H1 (cell line): ENCODE measurements at regions not wholly inside any gene's neighbourhood (a gene's known extent, or its start where the extent isn't known, plus 50 kb on each side); places are given as distances from the start of the nearest gene placed in this dataset.

Experiments used
- CTCF ChIA-PET: fragments of 300-600 bp; sonication (Branson Sonifier 250); formaldehyde crosslinking; loops from one replicate; lab custom pipeline; 2021; ENCODE audit not compliant: partially characterized antibody; lab: Charles Lee
- POLR2A ChIA-PET: fragments of 300-600 bp; sonication (Branson Sonifier 250); formaldehyde crosslinking; loops from one replicate; lab custom pipeline; 2021; ENCODE audit warnings: inconsistent platforms; ENCODE audit not compliant: partially characterized antibody; lab: Charles Lee
- DNase-seq, 2 experiments: peaks; one replicate each; pipeline versions ENCODE4 v3.0.0 to v3.0.0-alpha.2; 2010 to 2022; ENCODE audit warnings: low spot score in 2 of 2, low read depth in 1 of 2, mixed read lengths in 1 of 2
- FAIRE-seq: peaks from 2 replicates; lab custom pipeline; 2011; peaks lifted over from hg19 to GRCh38; lab: Jason Lieb, UNC
- H2AFZ ChIP-seq: 2 replicates; pipeline ENCODE4 v1.8.1; 2012; ENCODE audit warnings: low read length, inconsistent platforms
- H2AK5ac ChIP-seq: 2 replicates; pipeline ENCODE4 v1.6.1; 2013; ENCODE audit warnings: low read depth, low read length
- H2BK120ac ChIP-seq: replicated peaks from 2 replicates; pipeline ENCODE3; 2013; ENCODE audit warnings: low read depth, low read length, inconsistent platforms
- H2BK12ac ChIP-seq: 2 replicates; pipeline ENCODE4 v1.6.1; 2013; ENCODE audit warnings: low read depth, low read length
- H2BK15ac ChIP-seq: 2 replicates; pipeline ENCODE4 v1.6.1; 2013; ENCODE audit warnings: low read length
- H2BK20ac ChIP-seq: 2 replicates; pipeline ENCODE4 v1.6.1; 2013; ENCODE audit warnings: low read length
- H2BK5ac ChIP-seq: 2 replicates; pipeline ENCODE4 v1.6.1; 2013; ENCODE audit warnings: low read depth, low read length
- H3K14ac ChIP-seq: 2 replicates; pipeline ENCODE4 v1.6.1; 2013; ENCODE audit warnings: inconsistent platforms; ENCODE audit not compliant: insufficient read length
- H3K18ac ChIP-seq: 2 replicates; pipeline ENCODE4 v1.6.1; 2013; ENCODE audit warnings: low read length; ENCODE audit errors: extremely low read depth
- H3K23ac ChIP-seq: 2 replicates; pipeline ENCODE4 v1.6.1; 2013; ENCODE audit warnings: inconsistent platforms; ENCODE audit not compliant: insufficient read length
- H3K23me2 ChIP-seq: 2 replicates; pipeline ENCODE4 v1.6.1; 2013; ENCODE audit warnings: low read depth, low read length
- H3K27ac ChIP-seq: 2 replicates; pipeline ENCODE4 v1.6.1; 2011; ENCODE audit warnings: low read depth, low read length, inconsistent platforms
- H3K27me3 ChIP-seq, 4 experiments: replicated peaks in 1 of 4; 1 replicate in 1 of 4; 2 replicates in 3 of 4; pipeline versions ENCODE4 v1.6.1 to v1.8.1; 2011 to 2013; ENCODE audit warnings: low read length in 3 of 4, mild to moderate bottlenecking in 3 of 4, inconsistent platforms in 2 of 4, mixed read lengths in 2 of 4, moderate library complexity in 1 of 4; ENCODE audit not compliant: control insufficient read depth in 3 of 4, insufficient read depth in 3 of 4; ENCODE audit errors: extremely low read depth in 1 of 4
- H3K36me3 ChIP-seq, 4 experiments: 2 replicates each; pipeline versions ENCODE4 v1.6.1 to v1.8.1; 2011 to 2013; ENCODE audit warnings: mild to moderate bottlenecking in 4 of 4, low read length in 3 of 4, moderate library complexity in 2 of 4, control low read depth in 1 of 4, inconsistent platforms in 1 of 4; ENCODE audit not compliant: insufficient read depth in 4 of 4, control insufficient read depth in 2 of 4
- H3K4ac ChIP-seq: replicated peaks from 2 replicates; pipeline ENCODE3; 2013; ENCODE audit warnings: low read length, low read depth, mixed read lengths, inconsistent platforms; ENCODE audit not compliant: insufficient read length
- H3K4me1 ChIP-seq, 4 experiments: replicated peaks in 1 of 4; 1 replicate in 1 of 4; 2 replicates in 3 of 4; pipeline versions ENCODE4 v1.6.1 to v1.8.1; 2011 to 2013; ENCODE audit warnings: low read length in 3 of 4, inconsistent platforms in 2 of 4, mixed read lengths in 1 of 4; ENCODE audit not compliant: insufficient read depth in 4 of 4, control insufficient read depth in 3 of 4
- H3K4me2 ChIP-seq, 2 experiments: 2 replicates each; pipeline versions ENCODE4 v1.6.1 to v1.8.1; 2011 to 2013; ENCODE audit warnings: low read depth in 2 of 2, low read length in 2 of 2, control low read depth in 1 of 2, inconsistent platforms in 1 of 2, mild to moderate bottlenecking in 1 of 2; ENCODE audit not compliant: insufficient read depth in 1 of 2
- H3K4me3 ChIP-seq, 4 experiments: fragments of 200-600, 300-600 bp in 1 of 4; sonication (generic), shearing (Covaris generic), sonication (Bioruptor Twin) in 1 of 4; 2 replicates each; pipeline versions ENCODE4 v1.5.1 to v1.8.1; 2011 to 2016; ENCODE audit warnings: low read length in 4 of 4, low read depth in 3 of 4, control low read depth in 2 of 4, inconsistent platforms in 2 of 4, mild to moderate bottlenecking in 2 of 4, mixed read lengths in 1 of 4, moderate library complexity in 1 of 4; ENCODE audit not compliant: insufficient read depth in 2 of 4; ENCODE audit errors: extremely low read depth in 1 of 4
- H3K56ac ChIP-seq: replicated peaks from 2 replicates; pipeline ENCODE3; 2013; ENCODE audit warnings: low read depth, mild to moderate bottlenecking, mixed read lengths, low read length, inconsistent platforms; ENCODE audit not compliant: insufficient read length
- H3K79me1 ChIP-seq: 2 replicates; pipeline ENCODE4 v1.6.1; 2013; ENCODE audit warnings: low read depth, low read length, control low read depth
- H3K79me2 ChIP-seq, 2 experiments: 2 replicates each; pipeline versions ENCODE4 v1.6.1 to v1.8.1; 2012 to 2013; ENCODE audit warnings: low read length in 2 of 2, mild to moderate bottlenecking in 2 of 2, inconsistent platforms in 1 of 2; ENCODE audit not compliant: insufficient read depth in 2 of 2, control insufficient read depth in 1 of 2
- H3K9ac ChIP-seq, 4 experiments: replicated peaks in 1 of 4; 1 replicate in 1 of 4; 2 replicates in 3 of 4; pipeline versions ENCODE4 v1.6.1 to v1.8.1; 2011 to 2013; ENCODE audit warnings: low read depth in 3 of 4, low read length in 3 of 4, control low read depth in 2 of 4, mild to moderate bottlenecking in 2 of 4, moderate library complexity in 2 of 4, inconsistent platforms in 1 of 4; ENCODE audit errors: extremely low read depth in 1 of 4
- H3K9me3 ChIP-seq, 2 experiments: 2 replicates each; pipeline versions ENCODE4 v1.6.1 to v1.8.1; 2012 to 2013; ENCODE audit warnings: mild to moderate bottlenecking in 2 of 2, moderate library complexity in 2 of 2, control low read depth in 1 of 2, inconsistent platforms in 1 of 2, low read depth in 1 of 2, low read length in 1 of 2, mixed read lengths in 1 of 2; ENCODE audit not compliant: insufficient read depth in 2 of 2
- H4K20me1 ChIP-seq, 2 experiments: replicated peaks in 1 of 2; 2 replicates each; pipeline versions ENCODE3 to v1.8.1; 2011 to 2013; ENCODE audit warnings: inconsistent platforms in 2 of 2, low read length in 2 of 2, mild to moderate bottlenecking in 1 of 2; ENCODE audit not compliant: insufficient read depth in 2 of 2, control insufficient read depth in 1 of 2
- H4K5ac ChIP-seq: 2 replicates; pipeline ENCODE4 v1.6.1; 2013; ENCODE audit warnings: low read length, low read depth, mixed read lengths, inconsistent platforms; ENCODE audit not compliant: insufficient read length
- H4K8ac ChIP-seq: 2 replicates; pipeline ENCODE4 v1.8.0; 2013; ENCODE audit warnings: mild to moderate bottlenecking, moderate library complexity, low read length, inconsistent platforms; ENCODE audit not compliant: insufficient read depth; ENCODE audit errors: extremely low read depth
- H4K91ac ChIP-seq: replicated peaks from 2 replicates; pipeline ENCODE3; 2013; ENCODE audit warnings: low read length, mixed read lengths, inconsistent platforms; ENCODE audit not compliant: insufficient read length
- CBX5 ChIP-seq: fragments of 300-800, 300-1000 bp; sonication (generic); IDR thresholded peaks from 2 replicates; pipeline ENCODE4 v1.7.1; 2016; ENCODE audit warnings: antibody characterized with exemption, low read length, low read depth
- USF2 ChIP-seq: IDR thresholded peaks from 2 replicates; pipeline ENCODE4 v1.6.1; 2011; ENCODE audit warnings: low read length, improper control_type of control experiment
- WGBS, 2 experiments: shearing (Covaris generic) in 1 of 2; methylation state at CpG; one replicate each; pipeline versions ENCODE4 v1.1.6 to v1.1.7; 2013 to 2015; ENCODE audit warnings: low lambda C conversion rate in 2 of 2, mixed read lengths in 2 of 2, inconsistent platforms in 1 of 2, low coverage in 1 of 2, missing lambda C conversion rate in 1 of 2; ENCODE audit not compliant: insufficient replicate concordance in 2 of 2, insufficient coverage in 1 of 2, insufficient read length in 1 of 2; ENCODE audit errors: extremely low coverage in 1 of 2, missing lambda C conversion rate in 1 of 2; 5-methylcytosine and 5-hydroxymethylcytosine counted together

GRCh38 chr4:181536196-181536746, 706.9 kb upstream of the TENM3 start:
- H3K9ac ChIP-seq, result no peak overlapping the region
- H2BK5ac ChIP-seq, result no peak overlapping the region
- no peak overlapping the region for H2BK12ac ChIP-seq
- no peak overlapping the region for H2BK15ac ChIP-seq
- no peak overlapping the region for H3K18ac ChIP-seq
- H3K4me2 ChIP-seq, result no peak overlapping the region
- H3K9me3 ChIP-seq, result no peaks in the 10 kb centered on the region
- POLR2A ChIA-PET, result no interaction called here
- no peak overlapping the region for H2BK20ac ChIP-seq
- FAIRE-seq (no peak), DNase-seq (no peak)
- H3K23ac ChIP-seq, result no peak overlapping the region
- H3K79me2 ChIP-seq, result no peaks in the 10 kb centered on the region
- no peak overlapping the region for H3K27ac ChIP-seq
- no peaks in the 10 kb centered on the region for H4K20me1 ChIP-seq
- H3K27me3 ChIP-seq, result no peaks in the 10 kb centered on the region
- no peaks in the 10 kb centered on the region for H3K23me2 ChIP-seq
- CTCF ChIA-PET, result interaction anchor here (0.8 to 2.0 kb wide), 4 partner anchors 8 to 385 kb away, joined by 3 to 6 read pairs (median 4); no protein-coding TSS in a partner anchor
- no peak overlapping the region for H4K91ac ChIP-seq
- H3K4me3 ChIP-seq, result no peak overlapping the region
- H4K5ac ChIP-seq, result no peak overlapping the region
- H3K79me1 ChIP-seq, result no peaks in the 10 kb centered on the region
- no peak overlapping the region for H2AFZ ChIP-seq
- no peaks in the 10 kb centered on the region for H3K36me3 ChIP-seq
- H3K14ac ChIP-seq, result no peak overlapping the region
- no peak overlapping the region for H3K56ac ChIP-seq
- H4K8ac ChIP-seq, result no peak overlapping the region
- no peaks in the 10 kb centered on the region for H3K4me1 ChIP-seq
- H2AK5ac ChIP-seq, result no peak overlapping the region
- H3K4ac ChIP-seq, result no peak overlapping the region
- 90% methylated on average over 4 of the region's 4 CpGs; no CpG with 5 or more reads in 1 of the 2 experiments for WGBS, 2 experiments
- H2BK120ac ChIP-seq, result no peak overlapping the region
- TF ChIP-seq CBX5 (no peak), USF2 (no peak)
